GM19240 (cell line): ENCODE measurements at regions not wholly inside any gene's neighbourhood (a gene's known extent, or its start where the extent isn't known, plus 50 kb on each side); places are given as distances from the start of the nearest gene placed in this dataset.

Experiments
- DNase-seq: peaks from one replicate; pipeline ENCODE4 v3.0.0; 2011; ENCODE audit warnings: low spot score; ENCODE audit not compliant: insufficient read length

DNA sequence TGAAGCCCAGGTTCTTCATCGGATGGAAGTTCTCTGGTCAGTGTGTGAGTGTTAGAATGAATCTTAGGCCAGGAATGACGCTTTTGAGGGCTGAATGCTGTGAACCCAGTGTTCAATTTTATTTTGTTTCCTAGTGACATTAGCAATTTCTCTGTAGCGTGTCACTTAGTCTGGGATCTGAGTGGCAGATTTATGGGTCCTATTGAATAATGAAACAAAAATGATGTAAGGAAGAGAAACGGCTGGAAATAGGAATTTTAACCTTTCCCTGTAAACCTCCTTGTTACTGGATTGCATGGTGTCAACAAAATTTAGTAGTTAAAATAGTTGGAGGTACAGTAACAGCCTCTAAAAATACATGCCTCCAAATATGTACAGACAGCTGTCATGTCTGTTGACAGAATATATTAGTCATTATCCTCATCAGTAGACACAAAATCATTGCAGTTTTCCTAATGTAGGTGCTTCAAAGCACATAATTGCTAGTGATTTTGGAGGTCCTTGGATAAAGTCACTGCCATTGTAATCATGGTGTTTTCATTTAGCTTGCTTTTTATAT lies 223.8 kb upstream of the SPRED2 start:
- DNase-seq, result no peak

DNA sequence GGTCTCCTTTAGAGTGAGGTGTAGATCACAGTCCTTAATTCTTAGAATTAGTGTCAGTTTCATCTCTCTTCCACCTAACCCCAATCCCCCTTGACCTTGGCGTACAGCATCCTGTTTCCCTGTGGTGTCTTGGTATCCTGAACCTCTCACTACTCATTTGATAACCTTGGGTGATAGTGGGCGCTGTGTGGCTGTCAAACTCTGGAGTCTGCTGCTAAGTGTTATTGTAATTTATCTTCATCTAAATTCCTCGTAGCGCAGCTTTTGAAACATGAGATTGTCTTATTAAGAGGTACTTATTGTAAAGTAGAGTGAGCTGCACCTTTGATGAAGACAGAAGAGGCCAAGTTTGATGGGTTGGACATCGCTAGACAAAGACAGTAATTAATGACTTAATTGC lies 222.6 kb upstream of the SPRED2 start:
- no peak for DNase-seq

DNA sequence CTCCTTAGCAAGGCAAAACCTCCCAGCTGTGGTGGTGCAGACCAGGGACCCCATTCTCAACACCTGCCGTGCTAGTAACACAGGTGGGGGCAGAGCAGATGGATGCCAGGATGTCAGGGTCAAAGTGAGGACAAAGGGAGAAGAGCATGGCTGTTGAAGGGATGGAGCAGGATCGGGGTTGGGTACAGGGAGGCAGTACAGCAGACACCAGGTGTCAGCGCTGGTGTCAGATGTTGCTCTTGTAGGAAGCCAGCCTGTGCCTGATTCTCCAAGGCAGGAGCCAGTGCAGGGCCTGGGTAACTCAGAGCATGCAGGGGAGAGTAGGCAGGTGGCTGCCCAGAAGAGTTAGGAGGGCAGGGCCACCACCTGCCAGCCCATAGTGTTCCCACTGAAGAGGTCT lies 222.1 kb upstream of the SPRED2 start:
- DNase-seq, result no peak

DNA sequence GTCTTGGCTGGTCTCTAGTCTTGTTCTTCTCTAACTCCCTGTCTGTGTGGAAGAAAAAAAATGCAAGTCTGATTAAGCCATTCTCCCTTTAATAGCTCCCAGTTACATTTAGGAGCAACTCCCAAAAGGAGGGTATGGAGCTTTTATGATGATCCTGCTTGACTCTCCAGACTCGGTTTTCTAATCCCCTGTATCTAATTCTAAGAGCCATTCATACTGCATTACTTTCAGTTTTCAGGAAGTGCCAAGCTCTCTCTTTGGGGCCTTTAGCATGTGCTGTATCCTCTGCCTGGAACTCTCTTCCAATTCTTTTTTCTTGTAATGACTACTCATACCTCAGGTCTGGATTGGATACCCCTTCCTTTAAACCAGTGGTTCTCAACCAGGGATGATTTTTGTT lies 219.7 kb upstream of the SPRED2 start:
- DNase-seq, result no peak

DNA sequence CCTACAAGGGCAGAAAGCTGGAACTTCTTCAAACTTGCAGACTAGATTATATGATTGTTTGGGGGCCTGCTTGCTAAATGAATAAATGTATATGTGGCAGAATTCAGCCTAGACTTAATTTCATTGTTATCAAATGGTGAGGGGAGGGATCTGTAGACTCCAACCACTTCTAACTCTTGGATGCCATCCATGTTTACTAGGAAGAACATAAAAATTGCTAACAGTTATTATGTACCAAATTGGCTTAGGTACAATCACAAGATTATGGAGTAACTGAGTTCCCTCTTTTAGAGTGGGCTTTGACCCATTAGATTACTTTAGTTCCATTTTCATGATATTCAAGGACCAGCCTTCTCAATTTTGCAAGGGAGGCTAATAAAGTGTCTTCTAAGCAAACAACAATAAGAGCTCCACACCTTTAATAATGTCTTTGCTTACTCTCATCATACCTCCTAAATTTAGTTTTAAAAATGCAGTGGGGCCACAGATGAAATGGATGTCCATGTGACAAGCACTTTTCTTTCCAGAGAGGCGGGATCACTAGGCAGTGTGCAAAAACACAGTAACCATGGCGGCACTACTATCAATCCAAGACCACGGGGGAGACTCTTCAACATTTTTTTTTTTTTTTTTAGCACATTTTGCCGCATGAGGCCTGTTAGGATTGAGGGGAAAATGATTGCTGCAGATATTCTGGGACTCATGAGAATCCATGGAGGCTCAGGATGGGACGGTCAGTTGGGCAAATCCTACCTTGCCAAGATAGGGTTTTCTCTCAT lies 217.6 kb upstream of the SPRED2 start:
- DNase-seq, result no peak

DNA sequence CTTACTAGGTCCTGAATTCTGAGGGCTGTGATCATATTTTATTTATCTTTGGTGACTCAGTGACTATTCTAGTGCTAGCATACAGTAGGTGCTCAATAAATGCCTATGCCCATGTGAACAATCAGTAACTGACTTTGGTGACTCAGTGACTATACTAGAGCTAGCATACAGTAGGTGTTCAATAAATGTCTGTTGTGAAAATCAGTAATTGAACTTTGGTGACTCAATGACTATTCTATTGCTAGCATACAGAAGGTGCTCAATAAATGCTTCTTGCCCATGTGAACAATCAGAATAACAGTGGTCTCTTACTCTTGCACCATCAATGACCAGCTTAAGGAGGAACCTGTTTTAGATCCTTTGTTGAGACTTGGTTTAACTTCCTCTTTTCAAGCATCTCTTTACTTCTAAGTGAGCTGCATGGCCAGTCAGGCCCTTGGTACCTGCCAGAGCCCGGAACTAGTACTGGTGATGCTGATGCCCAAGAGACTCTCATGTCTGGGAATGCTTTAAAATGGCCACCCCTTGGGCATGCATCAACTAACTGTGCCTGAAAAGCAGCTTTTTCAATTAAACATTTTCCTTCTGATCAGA lies 214.9 kb upstream of the SPRED2 start:
- DNase-seq, result no peak

DNA sequence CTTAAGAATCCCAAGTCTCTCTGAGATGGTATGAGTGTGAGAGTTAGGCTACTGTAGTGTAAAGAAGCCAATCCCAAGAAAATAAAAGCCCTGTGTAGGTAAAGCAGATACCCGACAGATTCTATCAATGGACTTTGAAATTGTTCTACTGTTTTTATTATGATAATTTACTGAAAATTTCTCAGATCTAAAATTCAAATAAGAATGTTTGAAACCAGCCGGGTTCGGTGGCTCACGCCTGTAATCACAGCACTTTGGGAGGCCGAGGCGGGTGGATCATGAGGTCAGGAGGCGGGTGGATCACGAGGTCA lies 208.3 kb upstream of the SPRED2 start:
- no peak for DNase-seq

DNA sequence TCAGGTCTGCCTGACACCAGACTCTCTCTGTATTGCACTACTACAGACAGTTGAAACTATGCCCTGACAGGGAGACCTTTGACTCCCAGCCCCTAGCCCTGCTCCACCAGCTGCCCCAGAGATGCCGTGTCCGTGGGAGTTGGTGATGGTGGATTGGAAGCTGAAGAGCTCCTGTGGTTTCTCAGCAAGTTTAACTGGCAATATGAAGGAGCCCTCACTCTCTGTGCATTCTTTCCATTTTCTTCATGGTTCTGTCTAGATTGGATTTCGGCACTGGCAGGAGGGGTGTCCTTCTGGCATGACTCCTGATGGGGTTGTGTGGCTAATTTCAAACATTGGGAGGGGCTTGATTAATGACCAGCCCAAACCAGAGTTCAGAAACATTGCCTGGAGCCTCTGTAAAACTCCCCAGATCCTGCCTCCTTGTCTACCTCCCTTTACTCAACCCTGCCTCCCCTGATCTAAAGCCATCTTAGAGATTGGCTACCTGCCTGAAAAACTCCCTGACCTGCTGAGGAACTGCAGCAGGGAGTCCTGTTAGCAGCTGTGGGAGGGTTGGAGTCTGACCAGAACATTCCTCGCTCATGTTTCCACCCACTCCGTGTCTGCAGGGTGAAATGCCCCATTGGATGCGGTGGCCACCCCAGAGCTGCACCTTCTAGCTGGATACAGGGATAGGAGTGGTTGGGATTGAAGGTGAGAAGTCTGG lies 206.9 kb upstream of the SPRED2 start:
- DNase-seq, result no peak

DNA sequence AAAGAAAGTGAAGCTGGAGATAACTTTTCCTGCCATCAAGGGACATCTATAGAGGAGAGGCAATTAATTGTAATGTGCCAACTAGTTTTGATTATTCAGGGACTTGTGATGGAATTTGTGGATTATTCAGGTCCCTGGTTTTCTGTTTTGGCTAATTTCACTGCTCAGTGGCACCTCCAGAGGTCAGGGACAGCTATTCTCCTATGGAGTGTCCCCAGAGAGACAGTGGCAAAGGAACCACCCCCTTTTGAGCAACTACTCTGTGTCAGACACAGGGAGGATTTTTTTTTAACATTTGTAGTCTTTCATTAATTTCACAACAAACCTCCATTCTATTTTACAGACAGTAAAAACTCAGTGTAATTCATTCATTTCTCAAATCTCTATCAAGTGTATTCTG lies 206.0 kb upstream of the SPRED2 start:
- DNase-seq, result no peak

DNA sequence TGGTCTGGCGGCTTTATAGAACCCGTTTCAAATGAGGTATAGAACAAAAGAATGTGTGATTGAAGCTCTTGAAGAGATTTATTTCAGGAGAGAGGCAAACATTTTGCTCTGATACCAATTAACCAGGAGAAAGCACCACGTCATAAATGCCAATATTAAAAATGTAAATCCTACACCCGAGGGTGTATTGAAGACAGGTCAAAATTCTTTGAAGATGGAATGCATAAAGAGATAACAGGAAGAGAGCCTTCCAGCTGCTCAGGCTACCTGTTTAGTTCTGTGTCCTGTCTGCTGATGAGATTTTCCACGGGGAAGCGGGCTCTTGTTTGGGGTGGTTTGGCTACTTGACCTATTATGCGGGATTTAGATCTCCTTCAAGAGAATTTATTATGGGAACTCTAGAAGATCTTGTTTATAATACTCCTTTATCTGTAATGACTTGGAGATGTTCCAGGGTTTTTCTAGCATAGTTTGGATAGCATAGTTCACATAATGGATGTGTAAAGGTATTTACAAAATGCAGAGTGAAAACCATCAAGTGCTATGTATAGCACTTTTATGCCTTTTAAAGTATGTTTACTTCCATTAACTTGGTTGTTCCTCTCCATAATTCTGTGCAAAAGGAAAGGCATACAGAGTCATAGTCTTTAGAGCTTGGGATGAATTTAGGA lies 204.5 kb upstream of the SPRED2 start:
- DNase-seq, result no peak

DNA sequence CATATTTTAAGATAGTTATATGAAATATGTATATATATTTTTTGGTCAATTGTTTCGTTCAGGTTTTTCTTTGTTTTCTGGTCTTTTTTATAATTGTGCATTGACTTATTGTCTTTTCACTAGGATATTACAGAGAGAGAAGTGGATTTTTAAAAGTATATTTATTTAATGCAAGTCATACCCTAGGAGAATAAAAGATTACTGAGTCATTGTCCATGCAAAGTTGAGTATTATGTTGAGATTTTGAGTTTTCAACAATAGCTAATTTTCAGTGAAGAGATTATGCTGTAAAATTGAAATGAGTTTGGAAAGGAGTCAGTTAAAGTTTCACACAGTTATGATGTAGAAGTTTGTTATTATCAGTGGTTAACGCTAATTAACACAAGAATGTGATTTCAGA lies 203.6 kb upstream of the SPRED2 start:
- no peak for DNase-seq

DNA sequence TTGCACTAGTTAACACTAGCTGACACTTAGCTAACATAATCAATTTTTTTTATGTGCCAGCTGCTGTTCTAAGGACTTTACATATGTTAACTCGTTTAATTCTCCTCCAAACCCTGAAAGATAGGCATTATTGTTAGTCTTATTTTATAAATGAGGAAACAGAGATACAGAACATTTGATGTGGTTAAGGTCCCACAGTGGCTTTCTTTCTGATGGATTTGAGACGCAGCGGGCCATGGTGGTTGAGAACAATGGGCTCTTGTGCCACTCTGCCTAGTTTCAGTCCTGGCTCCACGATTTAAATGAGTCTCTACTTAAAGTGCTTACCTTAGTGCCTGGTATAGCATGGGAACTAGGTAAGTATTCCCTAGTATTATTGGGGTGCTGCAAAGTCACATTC lies 201.9 kb upstream of the SPRED2 start:
- DNase-seq, result no peak

DNA sequence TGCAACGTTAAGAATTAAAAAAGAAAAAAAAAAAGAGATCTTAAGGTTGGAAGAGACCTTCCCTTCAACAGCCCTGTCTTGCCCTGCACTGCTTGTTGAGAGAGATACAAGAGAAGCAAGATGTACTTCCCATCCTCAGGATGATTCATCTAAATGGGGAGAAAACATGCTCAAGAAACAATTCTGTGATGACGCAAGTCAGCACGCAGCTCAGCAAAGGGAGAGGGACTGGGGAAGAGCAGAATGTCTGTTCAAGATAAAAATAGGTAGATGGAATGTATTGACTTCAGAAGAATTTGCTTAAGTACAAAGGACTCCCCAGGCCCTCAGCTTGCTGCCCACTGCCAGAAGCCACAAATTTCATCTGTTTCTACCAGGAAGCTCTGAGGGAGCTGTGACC lies 198.2 kb upstream of the SPRED2 start:
- no peak for DNase-seq

DNA sequence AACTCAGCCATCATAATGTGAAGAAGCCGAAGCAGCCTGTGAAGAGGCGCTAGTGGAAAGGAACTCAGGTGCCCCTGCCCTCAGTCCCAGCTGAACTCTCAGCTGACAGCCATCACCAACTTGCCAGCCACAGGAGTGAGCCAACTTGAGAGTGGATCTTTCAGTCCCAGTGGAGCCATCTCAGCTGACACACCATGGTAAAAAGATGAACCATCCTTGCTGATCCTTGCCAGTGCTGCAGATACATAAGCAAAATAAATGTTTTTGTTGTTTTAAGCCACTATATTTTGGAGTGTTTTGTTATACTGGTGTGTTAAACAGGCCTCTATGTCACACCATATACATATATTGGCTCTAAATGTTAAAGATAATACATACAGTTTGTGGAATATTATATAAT lies 195.8 kb upstream of the SPRED2 start:
- no peak for DNase-seq

DNA sequence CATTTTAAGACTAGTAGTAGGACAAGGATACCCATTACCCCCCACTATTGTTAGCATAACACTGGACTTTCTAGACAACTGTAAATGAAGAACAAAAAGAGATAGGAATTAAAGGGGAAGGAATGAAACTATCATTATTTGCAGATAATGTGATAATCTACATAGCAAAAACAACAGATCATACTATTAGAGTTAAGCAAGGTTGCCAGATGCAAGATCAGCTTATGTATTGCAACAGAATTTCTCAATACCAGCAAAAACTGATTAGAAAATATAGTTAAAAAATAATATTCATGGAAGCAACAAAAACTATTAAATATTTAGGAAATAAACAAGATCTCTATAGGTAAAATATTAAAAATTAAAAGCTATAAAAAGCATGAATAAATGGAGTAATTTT lies 194.4 kb upstream of the SPRED2 start:
- no peak for DNase-seq

DNA sequence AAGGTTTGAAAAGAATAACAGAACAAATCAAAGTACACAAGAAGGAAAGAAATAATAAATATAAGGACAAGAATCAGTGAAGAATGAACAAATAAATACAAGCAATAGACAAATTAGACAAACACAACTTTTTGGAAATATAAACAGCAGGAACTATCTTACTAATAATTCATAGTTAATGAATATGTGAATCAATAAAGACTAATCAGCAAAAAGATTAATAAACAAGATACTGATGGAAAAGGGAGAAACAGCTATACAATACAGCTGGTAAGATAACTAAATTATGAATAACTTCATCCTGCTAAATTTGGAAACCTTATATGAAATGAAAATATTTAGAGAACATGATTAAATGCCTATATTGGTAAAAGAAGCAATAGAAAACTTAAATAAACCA lies 193.6 kb upstream of the SPRED2 start:
- DNase-seq, result no peak

DNA sequence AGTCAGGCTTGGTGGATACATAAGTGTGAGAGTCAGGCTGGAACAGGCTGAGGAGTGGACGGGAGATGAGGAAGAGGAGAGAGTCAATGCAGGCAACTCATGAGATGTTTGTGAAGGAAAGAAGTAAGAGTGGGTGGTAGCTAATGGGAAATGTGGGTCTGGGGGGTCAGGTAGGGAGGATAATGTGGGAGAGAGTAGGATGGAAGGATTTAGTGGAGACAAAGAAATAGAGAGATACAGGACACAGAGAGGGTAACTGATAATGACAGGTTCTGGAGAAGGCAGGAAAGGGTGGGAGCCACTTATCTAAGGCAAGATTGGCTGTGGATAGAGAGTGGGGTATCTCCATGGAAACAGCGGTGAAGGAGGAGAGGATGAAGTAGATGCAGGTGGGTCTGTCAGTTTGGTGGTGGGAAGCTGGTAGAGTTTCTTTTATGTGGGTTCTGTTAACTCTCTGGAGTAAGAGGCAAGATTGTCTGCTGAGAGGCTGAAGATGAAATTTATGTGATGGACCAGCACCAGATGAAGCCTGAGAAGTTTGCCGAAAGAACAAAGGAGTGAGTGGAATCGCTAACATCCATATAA lies 190.6 kb upstream of the SPRED2 start:
- no peak for DNase-seq

DNA sequence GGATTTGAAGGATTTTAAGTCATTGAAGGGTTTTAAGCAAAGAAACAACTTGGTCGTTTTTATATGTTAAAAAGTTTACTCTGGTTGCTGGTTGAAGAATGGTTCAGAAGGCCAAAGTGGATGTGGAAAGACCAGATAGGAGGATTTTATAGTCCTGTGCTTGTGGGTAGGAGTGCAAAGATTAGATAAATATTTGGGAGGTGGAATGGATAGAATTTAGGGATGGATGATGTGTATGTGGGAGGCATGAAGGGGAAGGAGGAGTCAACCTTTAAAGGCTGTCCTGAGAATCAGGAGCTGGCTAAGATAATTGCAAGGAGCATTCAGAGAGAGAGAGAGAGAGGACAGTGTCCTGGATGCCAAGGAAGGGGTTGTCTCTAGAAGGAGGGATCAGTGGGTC lies 190.1 kb upstream of the SPRED2 start:
- no peak for DNase-seq

DNA sequence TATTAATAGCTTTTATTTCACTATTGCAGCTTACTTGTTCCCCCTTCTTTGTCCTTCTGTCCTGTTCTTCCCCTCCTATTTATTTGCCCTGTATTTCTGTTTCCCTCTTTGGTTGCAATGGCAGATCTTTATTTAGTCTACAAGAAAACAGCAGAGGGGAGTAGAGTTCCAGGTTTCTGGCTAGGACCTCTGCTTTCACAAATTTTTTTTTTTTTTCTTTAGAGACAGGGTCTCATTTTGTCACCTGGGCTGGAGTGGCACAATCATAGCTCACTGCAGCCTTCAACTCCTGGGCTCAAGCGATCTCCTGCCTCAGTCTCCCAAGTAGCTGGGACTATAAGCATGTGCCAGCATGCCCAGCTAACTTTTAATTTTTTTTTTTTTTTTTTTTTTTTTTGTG lies 188.1 kb upstream of the SPRED2 start:
- DNase-seq, result no peak

DNA sequence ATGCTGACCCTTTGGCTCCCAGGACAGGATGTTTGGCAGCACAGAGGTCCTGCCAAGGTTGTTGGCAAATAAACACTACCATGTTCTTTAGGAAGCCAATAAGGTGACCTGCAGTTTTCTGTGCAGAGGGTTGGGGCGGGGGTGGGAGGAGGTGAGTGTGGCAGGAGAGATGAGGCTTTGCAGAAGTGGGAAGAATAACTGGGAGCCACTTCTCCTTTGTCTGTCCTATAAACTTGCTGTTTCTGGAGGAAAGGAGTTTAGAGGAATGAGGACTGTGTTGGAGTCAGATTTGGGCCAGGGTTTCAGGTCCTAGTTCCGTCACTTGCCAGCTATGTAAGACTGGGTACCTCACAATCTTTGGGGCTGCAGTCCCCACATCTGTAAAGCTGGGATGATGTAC lies 187.6 kb upstream of the SPRED2 start:
- no peak for DNase-seq

DNA sequence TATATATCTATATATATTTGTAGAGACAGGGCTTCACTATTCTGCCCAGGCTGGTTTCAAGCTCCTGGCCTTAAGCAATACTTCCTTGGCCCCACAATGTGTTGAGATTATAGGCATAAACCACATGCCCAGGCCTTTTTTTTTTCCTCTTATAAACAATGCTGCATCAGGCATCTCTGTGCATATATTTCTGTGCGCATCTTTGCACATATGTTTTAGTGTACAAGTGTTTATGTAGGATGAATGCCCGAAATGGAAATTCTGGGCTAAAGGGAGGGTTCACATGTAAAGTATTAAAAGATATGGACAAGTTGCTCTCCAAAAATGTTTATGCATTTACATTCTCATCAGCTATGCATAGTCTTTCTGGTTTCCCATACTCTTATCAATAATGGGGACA lies 183.2 kb upstream of the SPRED2 start:
- DNase-seq, result no peak
